Activated T-helper 2 cell treated with anti-CD3 and anti-CD28 coated beads, Interferon-gamma antibody, Interleukin-2, Interleukin-4, amounts not matched to agents 10 μg/mL and 5 μg/mL and 100 μg/mL, durations not matched to agents 14 hours and 24 hours and 36 hours (primary cell): ENCODE measurements at regions not wholly inside any gene's neighbourhood (a gene's known extent, or its start where the extent isn't known, plus 50 kb on each side); places are given as distances from the start of the nearest gene placed in this dataset.

ENCODE experiments used
- DNase-seq: peaks from one replicate; pipeline ENCODE4 v3.0.0; 2021; ENCODE audit warnings: low spot score
- H3K27ac Mint-ChIP-seq: one replicate; pipeline ENCODE4 v1.8.0; 2021; ENCODE audit warnings: mixed read lengths
- H3K27me3 Mint-ChIP-seq: one replicate; pipeline ENCODE4 v1.8.0; 2021; ENCODE audit warnings: low read depth, mixed read lengths
- H3K36me3 Mint-ChIP-seq: one replicate; pipeline ENCODE4 v1.8.0; 2021; ENCODE audit warnings: low read depth, mixed read lengths
- H3K4me1 Mint-ChIP-seq: one replicate; pipeline ENCODE4 v1.8.0; 2021; ENCODE audit warnings: low read depth, mixed read lengths
- H3K4me3 Mint-ChIP-seq: one replicate; pipeline ENCODE4 v1.8.0; 2021; ENCODE audit warnings: low read depth, mild to moderate bottlenecking, moderate library complexity, mixed read lengths
- H3K9me3 Mint-ChIP-seq: one replicate; pipeline ENCODE4 v1.8.0; 2021; ENCODE audit warnings: mixed read lengths
- intact Hi-C: fragments of 100-400 bp; cut with micrococcal nuclease; formaldehyde crosslinking; loops from one replicate; pipeline ENCODE4 v1.15.1; 2023

DNA sequence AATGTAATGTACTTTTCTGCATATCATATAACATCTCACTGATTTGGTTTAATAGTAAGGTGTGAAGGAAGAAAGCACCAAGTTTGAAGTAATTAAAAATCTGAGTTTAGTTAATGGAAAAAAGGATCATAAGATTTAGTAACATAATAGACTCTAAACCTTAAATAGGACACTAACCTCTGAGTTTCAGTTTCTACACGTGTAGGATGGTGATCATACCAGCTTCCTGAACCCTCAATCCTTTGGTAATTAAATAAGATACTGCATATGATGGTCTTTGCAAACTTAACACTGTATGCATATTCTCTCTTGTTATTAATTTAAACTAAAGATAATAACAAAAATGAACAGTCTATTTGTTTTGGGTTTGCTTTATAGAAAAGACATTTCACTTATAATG lies 216.8 kb downstream of the NUP35 start:
- Mint-ChIP-seq H3K27me3 (no peaks in the 10 kb centered on the region), H3K27ac (no peak overlapping the region), H3K9me3 (no peaks in the 10 kb centered on the region), H3K4me1 (no peaks in the 10 kb centered on the region), H3K36me3 (no peaks in the 10 kb centered on the region), H3K4me3 (no peak overlapping the region)
- DNase-seq: no peak
- intact Hi-C loops: no loop called here

DNA sequence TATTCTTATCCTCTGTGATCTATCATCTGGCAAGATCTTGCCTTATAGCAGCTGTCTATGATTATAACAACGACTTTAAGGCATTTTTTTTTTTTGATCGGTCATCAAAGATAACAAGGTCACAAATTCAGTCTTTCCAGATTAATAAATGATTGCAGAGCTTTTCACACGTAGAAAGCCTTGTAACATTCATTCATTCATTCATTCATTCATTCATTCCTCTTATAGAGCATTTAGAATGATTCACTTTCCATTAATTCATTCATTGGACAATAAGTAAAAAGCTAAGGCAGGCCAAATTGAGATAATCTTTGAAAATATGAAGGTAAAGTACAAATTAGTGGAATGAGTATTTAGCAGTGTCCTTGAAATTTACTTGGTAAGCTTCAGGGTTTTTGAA lies 223.7 kb downstream of the NUP35 start:
- H3K36me3 Mint-ChIP-seq: no peaks in the 10 kb centered on the region
- intact Hi-C loops: no loop called here
- DNase-seq: no peak

DNA sequence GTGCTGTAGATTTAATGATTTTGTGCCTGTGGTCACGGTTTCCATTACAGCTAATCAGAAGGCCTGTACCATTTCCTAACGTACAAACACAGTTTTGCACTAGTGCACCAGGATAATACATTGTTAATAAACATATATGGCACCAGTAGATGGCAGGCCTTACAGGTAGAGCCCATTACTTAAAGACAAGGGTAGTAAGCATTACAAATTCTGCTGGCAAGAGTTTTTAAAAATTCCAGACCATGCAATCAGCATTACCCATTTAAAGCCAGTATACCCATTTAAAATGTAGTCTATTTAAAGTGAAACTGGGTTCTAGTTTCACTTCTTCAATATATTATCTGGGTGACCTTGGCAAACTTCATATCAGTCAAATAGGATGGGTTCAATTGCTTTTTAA lies 224.2 kb downstream of the NUP35 start:
- DNase-seq: no peak
- no peak overlapping the region for H3K27ac Mint-ChIP-seq
- no peaks in the 10 kb centered on the region for H3K9me3 Mint-ChIP-seq
- intact Hi-C loops: no loop called here
- H3K4me1 Mint-ChIP-seq: no peaks in the 10 kb centered on the region
- no peaks in the 10 kb centered on the region for H3K27me3 Mint-ChIP-seq
- H3K4me3 Mint-ChIP-seq: no peak overlapping the region
- H3K36me3 Mint-ChIP-seq: no peaks in the 10 kb centered on the region

More for the DNA sequence above, 223.7 kb downstream of the NUP35 start:
- Mint-ChIP-seq H3K27me3 (no peaks in the 10 kb centered on the region), H3K4me1 (no peaks in the 10 kb centered on the region), H3K4me3 (no peak overlapping the region), H3K9me3 (no peaks in the 10 kb centered on the region), H3K27ac (no peak overlapping the region)

DNA sequence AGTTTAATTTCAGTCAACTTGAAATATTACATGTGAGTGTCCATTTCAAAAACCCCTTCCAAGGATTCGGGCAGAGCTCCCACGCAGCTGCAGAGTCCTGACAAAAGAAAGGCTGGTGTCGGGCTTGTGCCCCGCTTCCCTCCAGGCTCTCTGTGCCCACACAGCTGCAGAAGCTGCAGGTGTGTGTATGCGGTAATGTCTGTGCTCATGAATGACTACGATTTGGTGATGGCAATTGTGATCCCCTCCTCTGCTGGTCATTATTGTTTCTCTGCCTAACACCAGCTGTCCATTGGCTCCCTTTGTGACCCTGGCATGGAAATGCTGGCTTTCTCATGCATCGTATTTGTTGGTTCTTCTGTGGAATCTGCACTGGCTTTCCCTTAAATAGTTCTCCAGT lies 224.8 kb downstream of the NUP35 start:
- intact Hi-C loops: no loop called here
- Mint-ChIP-seq H3K4me1 (no peaks in the 10 kb centered on the region), H3K4me3 (no peak overlapping the region), H3K27ac (no peak overlapping the region), H3K36me3 (no peaks in the 10 kb centered on the region), H3K27me3 (no peaks in the 10 kb centered on the region), H3K9me3 (no peaks in the 10 kb centered on the region)
- no peak for DNase-seq

DNA sequence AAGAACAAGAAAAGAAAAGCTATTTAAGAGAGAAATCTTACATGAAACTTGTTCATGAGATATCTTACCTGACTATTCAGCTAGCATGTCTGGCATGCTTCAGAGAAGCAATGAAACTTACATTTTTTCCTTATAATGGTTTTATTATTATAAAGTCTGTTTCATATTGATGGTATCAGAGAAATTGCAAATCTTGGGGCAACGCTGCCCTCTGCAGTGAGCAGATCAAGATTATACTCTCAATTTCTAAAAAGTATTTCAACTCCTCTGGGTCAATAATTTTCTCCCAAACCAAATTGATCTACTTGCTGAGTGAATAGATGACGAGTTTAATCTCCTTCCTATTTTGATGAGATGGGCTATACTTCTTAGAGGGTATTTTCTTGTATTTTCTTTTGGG lies 235.6 kb downstream of the NUP35 start:
- no peaks in the 10 kb centered on the region for H3K9me3 Mint-ChIP-seq
- H3K27me3 Mint-ChIP-seq: no peaks in the 10 kb centered on the region
- intact Hi-C loops: no loop called here
- DNase-seq: no peak
- H3K4me1 Mint-ChIP-seq: no peaks in the 10 kb centered on the region
- no peak overlapping the region for H3K27ac Mint-ChIP-seq
- H3K36me3 Mint-ChIP-seq: no peaks in the 10 kb centered on the region
- no peak overlapping the region for H3K4me3 Mint-ChIP-seq

GRCh38 chr2:183371545-183371944 lies 247.3 kb downstream of the NUP35 start:
- Mint-ChIP-seq H3K27me3 (no peaks in the 10 kb centered on the region), H3K27ac (no peak overlapping the region), H3K36me3 (no peaks in the 10 kb centered on the region), H3K4me1 (no peaks in the 10 kb centered on the region), H3K4me3 (no peak overlapping the region), H3K9me3 (peaks cover 3% of the 10 kb centered on the region)
- no peak for DNase-seq
- intact Hi-C loops: no loop called here

- Mint-ChIP-seq H3K27ac (no peak overlapping the region), H3K36me3 (no peaks in the 10 kb centered on the region), H3K4me1 (no peaks in the 10 kb centered on the region), H3K4me3 (no peak overlapping the region), H3K9me3 (no peaks in the 10 kb centered on the region), H3K27me3 (no peaks in the 10 kb centered on the region)
- no peak for DNase-seq
- intact Hi-C loops: no loop called here
Measured at GRCh38 chr2:183375821-183376220, 251.6 kb downstream of the NUP35 start.

- Mint-ChIP-seq H3K9me3 (peaks cover 14% of the 10 kb centered on the region), H3K27ac (no peak overlapping the region), H3K27me3 (no peaks in the 10 kb centered on the region), H3K36me3 (no peaks in the 10 kb centered on the region), H3K4me1 (no peaks in the 10 kb centered on the region), H3K4me3 (no peak overlapping the region)
- DNase-seq: no peak
- intact Hi-C loops: no loop called here
Measured at GRCh38 chr2:183383854-183384253, 259.6 kb downstream of the NUP35 start.

DNA sequence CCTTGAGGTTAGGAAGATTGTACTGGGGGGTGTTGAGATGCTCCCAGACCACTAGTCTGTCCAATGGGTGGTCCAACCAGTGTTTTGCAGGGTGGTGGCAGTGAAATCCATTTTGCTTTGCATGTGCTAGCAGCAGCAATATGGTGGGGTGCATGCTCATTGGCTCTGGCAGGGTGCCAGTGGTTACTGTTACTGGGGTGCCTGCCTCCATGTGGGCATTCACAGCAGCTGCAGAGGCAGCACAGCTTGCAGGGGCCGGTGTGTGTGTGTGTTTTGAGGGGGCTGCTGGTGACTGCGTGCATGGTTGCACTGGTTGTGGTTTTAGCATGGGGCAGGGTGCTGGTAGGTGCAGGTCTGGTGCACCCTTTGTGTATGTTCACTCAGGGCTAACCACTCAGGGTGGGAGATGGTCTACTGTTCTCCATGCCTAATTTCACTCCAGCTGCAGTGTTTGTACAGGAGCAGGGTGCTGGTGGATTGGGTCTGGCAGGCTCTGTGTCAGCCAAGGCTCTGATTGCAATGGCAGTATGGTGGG lies 265.4 kb downstream of the NUP35 start:
- intact Hi-C loops: no loop called here
- H3K4me3 Mint-ChIP-seq: no peak overlapping the region
- H3K27me3 Mint-ChIP-seq: no peaks in the 10 kb centered on the region
- no peak for DNase-seq
- no peaks in the 10 kb centered on the region for H3K36me3 Mint-ChIP-seq
- H3K9me3 Mint-ChIP-seq: peaks cover 24% of the 10 kb centered on the region
- H3K4me1 Mint-ChIP-seq: no peaks in the 10 kb centered on the region
- H3K27ac Mint-ChIP-seq: no peak overlapping the region

GRCh38 chr2:183390109-183390508 lies 265.9 kb downstream of the NUP35 start:
- DNase-seq: no peak
- Mint-ChIP-seq H3K4me3 (no peak overlapping the region), H3K27ac (no peak overlapping the region), H3K36me3 (no peaks in the 10 kb centered on the region), H3K27me3 (no peaks in the 10 kb centered on the region), H3K4me1 (no peaks in the 10 kb centered on the region), H3K9me3 (peaks cover 24% of the 10 kb centered on the region)
- intact Hi-C loops: no loop called here

DNA sequence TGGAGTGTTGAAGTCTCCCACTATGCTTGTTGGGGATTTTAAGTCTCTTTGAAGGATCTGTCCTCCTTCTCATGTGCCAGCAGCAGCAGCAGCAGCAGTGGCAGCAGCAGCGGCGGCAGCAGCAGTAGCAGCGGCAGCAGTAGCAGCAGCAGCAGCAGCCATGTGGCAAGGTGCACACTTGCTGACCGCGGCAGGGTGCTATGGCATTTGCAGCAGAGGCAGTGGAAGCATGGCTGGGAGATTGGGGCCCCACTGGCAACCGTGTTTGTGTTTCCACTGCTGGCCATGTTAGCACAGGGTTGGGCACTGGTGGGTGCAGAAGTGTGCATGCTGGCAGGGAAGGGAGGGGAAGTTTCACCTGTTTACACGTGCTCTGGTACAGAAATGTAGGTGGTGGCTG lies 280.1 kb downstream of the NUP35 start:
- no peak for DNase-seq
- Mint-ChIP-seq H3K27me3 (no peaks in the 10 kb centered on the region), H3K36me3 (no peaks in the 10 kb centered on the region), H3K4me3 (no peak overlapping the region), H3K4me1 (no peaks in the 10 kb centered on the region), H3K9me3 (peaks cover 13% of the 10 kb centered on the region), H3K27ac (no peak overlapping the region)
- intact Hi-C loops: no loop called here

DNA sequence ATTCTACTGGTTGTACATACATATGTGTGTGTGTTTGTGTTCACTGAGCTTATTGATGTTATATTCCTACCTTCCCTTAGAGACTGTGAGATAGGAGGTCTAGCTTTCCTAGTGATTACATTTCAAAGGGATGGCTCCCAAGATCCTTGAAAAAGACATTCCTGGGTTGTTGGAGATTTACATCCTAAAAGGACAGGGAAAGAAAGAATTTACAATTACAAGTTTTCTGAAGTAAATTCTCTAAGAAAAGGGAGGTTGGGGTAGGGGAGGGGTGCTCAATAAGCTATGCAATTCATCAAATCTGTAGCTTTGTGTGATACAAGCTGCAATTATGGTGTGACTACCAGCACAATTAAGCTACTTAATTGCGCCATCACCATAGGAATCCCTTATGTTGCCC lies 284.3 kb downstream of the NUP35 start:
- intact Hi-C loops: no loop called here
- H3K4me3 Mint-ChIP-seq: no peak overlapping the region

GRCh38 chr2:183409662-183410061 lies 285.4 kb downstream of the NUP35 start:
- Mint-ChIP-seq H3K4me3 (no peak overlapping the region), H3K27me3 (no peaks in the 10 kb centered on the region), H3K27ac (no peak overlapping the region), H3K4me1 (no peaks in the 10 kb centered on the region), H3K36me3 (no peaks in the 10 kb centered on the region), H3K9me3 (peaks cover 2% of the 10 kb centered on the region)
- DNase-seq: no peak
- intact Hi-C loops: no loop called here

More for the DNA sequence above, 284.3 kb downstream of the NUP35 start:
- DNase-seq: no peak
- Mint-ChIP-seq H3K27me3 (no peaks in the 10 kb centered on the region), H3K27ac (no peak overlapping the region), H3K4me1 (no peaks in the 10 kb centered on the region), H3K9me3 (peaks cover 13% of the 10 kb centered on the region), H3K36me3 (no peaks in the 10 kb centered on the region)

DNA sequence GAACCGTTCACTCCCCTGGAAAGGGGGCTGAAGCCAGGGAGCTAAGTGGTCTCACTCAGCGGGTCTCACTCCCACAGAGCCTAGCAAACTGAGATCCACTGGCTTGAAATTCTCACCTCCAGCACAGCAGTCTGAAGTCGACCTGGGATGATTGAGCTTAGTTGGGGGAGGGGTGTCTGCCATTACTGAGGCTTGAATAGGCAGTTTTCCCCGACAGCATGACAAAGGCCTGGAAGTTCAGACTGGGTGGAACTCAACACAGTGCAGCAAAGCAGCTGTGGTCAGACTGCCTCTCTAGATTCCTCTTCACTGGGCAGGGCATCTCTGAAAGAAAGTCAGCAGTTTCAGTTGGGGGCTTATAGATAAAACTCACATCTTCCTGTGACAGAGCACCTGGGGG lies 292.5 kb downstream of the NUP35 start:
- no peaks in the 10 kb centered on the region for H3K4me1 Mint-ChIP-seq
- no peak overlapping the region for H3K4me3 Mint-ChIP-seq
- intact Hi-C loops: no loop called here
- DNase-seq: no peak
- H3K27ac Mint-ChIP-seq: no peak overlapping the region
- no peaks in the 10 kb centered on the region for H3K36me3 Mint-ChIP-seq
- no peaks in the 10 kb centered on the region for H3K27me3 Mint-ChIP-seq
- H3K9me3 Mint-ChIP-seq: no peaks in the 10 kb centered on the region
